HG02852 (cell line): ENCODE measurements at regions not wholly inside any gene's neighbourhood (a gene's known extent, or its start where the extent isn't known, plus 50 kb on each side); places are given as distances from the start of the nearest gene placed in this dataset.
"Not testable (repeated sequence)": the region's sequence is repeated elsewhere in the genome, so short reads cannot be mapped to it uniquely, and the experiment has no call there.

ENCODE experiments used
- ATAC-seq: cut with Tn5 transposase; IDR thresholded peaks from one replicate; pipeline ENCODE4 v1.9.1; 2021; ENCODE audit warnings: mild to moderate bottlenecking, moderate library complexity; ENCODE audit not compliant: unreplicated experiment

DNA sequence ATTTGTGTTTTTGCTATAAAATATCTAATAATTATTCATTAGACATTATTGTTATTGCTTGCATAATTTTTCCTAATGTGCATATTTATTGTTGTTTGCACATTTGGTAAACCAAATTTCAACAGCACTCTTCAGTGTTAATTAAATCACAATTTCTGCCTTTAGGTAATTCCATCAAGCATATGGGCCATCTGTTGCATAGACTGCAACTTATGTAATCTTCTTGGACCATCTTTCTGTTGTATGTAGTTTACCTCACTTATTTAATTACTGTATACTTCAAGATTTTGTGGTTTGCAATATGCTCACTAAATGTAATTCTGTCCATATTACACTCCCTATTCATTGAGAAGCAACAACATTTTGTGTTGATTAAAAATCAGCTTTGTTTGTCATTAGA lies 1360.1 kb downstream of the REEP3 start:
- ATAC-seq, result no peak

DNA sequence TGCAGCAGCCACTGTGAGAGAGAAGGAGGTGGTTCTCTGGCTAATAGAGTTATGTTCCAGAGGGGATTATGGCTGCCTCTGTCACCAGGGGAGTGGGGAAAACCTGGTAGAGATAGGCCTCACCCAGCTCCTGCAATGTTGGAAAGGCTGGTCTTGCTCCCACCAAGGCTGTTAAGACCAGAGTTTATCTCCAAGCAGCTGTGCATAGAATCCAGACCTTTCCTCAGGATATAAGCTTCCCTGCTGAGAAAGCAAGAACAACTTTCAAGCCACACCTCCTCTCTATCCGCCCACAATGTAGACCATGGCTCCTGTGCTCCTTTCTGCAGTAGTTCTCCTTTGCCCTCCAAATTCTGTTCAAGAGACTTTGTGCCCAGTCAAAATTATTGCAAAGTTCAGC lies 1375.4 kb downstream of the REEP3 start:
- ATAC-seq, result no peak

DNA sequence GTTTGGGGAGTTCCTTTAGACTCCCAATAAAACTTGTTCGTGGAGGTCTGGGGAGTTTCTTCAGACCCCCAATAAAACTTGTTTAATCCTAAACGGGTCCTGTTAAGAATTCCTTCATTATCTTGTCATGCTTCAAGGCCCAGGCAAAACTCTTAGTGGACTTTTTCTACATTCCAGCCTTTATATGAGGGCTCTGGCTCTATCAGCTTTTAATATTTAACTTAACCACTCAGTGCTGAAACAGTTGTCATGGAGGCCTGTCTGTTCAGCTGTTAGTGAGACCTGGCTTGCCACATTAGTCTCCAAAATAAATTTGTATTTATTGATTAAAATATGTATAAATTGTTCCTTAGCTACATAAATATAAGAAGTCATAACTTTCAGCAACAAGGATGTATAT lies 1385.1 kb downstream of the REEP3 start:
- ATAC-seq, result not testable (repeated sequence)

DNA sequence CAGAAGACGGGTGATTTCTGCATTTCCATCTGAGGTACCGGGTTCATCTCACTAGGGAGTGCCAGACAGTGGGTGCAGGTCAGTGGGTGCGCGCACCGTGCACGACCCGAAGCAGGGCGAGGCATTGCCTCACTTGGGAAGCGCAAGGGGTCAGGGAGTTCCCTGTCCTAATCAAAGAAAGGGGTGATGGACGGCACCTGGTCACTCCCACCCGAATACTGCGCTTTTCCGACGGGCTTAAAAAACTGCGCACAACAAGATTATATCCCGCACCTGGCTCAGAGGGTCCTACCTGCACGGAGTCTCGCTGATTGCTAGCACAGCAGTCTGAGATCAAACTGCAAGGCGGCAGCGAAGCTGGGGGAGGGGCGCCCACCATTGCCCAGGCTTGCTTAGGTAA lies 1403.1 kb downstream of the REEP3 start:
- not testable (repeated sequence) for ATAC-seq

DNA sequence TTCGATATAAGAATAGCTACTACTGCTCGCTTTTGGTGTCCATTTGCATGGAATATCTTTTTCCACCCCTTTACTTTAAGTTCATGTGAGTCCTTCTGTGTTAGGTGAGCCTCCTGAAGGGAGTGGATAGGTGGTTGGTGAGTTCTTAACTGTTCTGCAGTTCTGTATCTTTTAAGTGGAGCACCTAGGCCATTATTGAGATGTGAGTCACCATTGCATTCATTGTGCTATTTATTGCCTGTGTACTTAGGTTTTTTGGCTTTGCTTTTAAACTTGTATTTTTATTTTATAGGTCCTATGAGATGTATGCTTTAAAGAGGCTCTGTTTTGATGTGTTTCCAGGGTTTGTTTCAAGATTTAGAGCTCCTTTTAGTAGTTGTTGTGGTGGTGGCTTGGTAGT lies 1430.8 kb downstream of the REEP3 start:
- ATAC-seq, result no peak

DNA sequence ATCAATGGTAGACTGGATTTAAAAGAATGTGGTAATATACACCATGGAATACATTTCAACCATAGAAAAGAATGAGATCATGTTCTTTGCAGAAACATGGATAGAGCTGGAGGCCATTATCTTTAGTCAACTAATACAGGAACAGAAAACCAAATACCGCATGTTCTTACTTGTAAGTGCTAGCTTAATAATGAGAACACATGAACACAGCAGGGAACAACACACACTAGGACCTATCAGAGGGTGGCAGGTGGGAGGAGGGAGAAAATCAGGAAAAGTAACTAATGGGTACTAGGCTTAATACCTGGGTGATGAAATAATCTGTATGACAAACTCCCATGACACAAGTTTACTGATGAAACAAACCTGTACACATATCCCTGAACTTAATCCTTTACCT lies 1435.2 kb downstream of the REEP3 start:
- ATAC-seq, result no peak

DNA sequence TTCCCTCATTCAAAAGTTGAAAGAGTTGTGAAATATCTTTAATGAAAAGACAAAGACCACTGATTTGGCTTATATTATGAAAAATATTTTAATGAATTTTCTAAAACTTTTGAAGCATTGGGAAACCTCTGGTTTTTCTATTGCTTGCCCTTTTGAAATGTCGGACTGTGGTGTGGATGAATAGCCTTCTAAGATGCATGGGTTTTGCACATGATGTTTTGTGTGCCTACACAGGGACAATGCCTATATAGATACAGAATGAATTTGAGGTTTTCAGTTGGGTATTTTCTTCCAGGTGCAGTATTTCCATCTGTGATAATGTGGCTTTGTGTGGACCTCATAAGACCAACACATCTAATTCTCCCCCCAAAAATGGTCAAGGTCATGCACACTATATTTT lies 1437.9 kb downstream of the REEP3 start:
- no peak for ATAC-seq

DNA sequence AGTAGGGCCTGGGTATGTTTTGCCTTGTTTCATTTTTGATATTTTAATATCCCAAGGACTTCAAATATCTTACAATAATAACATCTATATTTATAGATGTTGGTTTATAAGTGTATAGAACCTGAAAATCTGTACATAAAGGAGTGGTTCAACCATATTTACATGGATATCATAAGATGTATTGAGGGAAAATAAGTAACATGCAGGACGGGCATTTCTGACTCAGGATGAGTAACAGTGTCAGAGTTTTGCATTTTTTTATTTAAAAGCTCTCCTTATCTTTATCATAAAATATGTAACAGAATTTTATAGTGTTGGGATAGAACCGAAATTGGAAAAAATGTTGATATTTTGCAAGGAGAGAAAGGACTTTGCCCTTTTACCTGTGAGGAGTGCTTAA lies 1438.7 kb downstream of the REEP3 start:
- no peak for ATAC-seq

DNA sequence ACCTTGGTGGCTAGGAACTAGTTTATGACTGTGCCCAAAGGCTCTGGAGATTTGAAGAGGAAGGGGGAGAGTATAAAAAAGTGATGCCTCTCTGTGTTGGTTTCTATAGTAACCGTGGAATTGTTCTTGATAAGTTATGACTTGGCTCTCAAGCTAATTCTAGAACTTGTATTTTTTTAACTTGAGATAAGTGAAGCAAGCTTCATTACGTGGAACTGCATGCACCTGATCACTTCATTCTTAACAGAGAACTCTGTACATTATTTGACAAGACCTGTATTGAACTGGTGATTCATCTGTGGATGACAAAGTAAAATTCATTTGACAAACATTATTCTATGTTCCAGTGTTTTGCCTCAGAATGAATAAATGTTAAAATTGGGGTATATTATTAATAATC lies 1452.2 kb downstream of the REEP3 start:
- ATAC-seq, result no peak

DNA sequence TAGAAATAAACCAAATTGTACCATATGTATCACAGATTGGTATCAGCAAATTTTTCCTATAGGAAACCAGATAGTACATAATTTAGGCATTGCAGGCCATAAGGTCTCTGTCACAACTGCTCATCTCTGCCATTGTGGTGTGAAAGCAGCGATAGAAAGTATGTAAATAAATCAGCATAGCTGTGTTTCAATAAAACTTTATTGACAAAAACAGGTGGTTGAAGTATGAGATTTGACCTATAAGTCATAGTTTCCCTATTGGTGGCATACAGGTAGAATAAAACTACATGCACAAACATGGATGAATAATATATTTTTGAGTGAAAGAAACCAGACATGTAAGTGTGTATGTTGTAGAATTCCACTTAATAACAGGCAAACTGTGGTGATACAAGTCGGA lies 1454.9 kb downstream of the REEP3 start:
- no peak for ATAC-seq

DNA sequence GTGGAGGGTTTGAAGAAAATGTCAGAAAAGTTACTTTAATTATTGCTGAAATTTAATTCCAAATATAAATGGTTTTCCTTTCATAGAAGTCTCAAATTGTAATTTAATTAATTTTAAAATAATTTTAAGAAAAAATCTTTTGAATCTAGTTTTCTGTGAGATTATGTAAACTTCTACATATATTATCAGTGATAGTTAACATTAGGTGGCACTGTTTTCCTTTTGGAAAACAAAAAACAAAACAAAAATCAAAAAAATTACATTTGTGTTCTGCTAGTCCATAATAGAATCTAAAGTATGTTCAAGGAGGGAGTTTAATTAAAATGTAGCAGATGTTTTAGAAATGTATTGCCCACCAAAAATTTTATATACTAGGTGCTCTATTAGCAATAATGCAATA lies 1456.7 kb downstream of the REEP3 start:
- ATAC-seq, result no peak

DNA sequence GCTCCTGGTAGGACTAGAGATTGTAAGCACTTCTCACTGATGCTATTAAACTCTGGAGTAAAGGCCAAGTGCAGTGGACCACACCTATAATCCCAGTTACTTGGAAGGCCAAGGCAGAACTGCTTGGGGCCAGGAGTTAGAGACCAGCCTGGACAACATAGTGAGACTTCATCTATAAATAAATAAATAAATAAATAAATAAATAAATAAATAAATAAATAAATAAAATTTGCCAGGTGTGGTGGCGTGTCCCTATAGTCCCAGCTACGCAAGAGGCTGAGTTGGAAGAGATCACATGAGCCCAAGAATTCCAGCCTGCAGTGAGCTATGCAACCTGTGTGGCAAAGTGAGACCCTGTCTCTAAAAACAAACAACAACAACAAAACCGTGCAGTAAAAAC lies 1475.7 kb downstream of the REEP3 start:
- no peak for ATAC-seq

DNA sequence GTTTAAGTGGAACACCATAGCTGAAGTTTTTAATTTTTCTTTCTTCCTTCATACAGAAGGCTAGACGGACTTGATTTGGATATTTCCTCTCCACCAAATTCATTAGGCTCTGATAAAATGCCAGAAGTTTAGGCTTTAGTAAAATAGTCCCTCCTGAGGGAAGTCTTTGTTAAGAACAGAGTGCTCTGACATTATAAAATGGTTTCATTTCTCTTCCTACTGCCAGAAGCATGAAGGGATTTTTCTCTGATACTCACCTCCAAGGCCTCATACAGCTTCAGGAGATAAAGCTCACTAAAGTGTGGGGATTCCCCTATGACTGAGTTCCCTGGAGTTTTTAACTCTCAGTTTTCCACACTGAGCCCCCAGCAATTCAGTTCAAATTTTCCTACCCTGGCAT lies 1489.6 kb downstream of the REEP3 start:
- ATAC-seq, result no peak

DNA sequence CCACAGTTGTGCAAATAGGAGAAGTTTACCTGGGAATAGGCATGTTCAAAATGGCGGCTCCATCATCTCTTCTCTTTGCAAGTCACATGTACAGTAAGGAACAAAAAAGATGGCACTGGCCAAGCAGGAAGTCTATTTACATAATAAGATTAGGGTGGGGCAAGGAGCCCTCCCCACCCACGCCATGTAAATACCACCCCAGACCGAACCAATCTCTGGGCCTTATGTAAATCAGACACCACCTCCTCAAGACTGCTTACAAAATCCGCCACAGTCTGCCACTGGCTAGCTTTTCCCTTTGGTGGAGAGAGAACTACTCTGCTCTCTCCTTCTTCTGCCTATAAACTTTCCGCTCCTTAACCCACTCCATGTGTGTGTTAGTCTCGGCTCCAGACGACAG lies 1496.3 kb downstream of the REEP3 start:
- ATAC-seq, result no peak

DNA sequence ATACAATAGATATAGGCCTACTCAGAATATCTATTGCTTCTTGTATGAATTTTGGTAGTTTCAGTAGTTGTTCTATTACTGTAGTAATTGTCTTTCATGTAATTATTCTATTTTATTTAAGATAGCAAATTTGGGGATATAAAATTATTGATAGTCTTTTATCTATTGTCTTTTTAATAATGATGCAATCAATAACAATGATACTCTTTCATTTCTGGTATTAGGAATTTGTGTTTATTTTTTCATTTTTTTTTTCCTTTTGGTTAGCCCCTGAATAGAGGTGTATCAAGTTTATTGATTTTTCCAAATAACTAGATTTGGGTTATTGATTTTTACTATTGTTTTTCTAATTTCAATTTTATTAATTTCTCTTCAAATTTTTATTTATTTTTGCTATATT lies 1503.7 kb downstream of the REEP3 start:
- no peak for ATAC-seq

DNA sequence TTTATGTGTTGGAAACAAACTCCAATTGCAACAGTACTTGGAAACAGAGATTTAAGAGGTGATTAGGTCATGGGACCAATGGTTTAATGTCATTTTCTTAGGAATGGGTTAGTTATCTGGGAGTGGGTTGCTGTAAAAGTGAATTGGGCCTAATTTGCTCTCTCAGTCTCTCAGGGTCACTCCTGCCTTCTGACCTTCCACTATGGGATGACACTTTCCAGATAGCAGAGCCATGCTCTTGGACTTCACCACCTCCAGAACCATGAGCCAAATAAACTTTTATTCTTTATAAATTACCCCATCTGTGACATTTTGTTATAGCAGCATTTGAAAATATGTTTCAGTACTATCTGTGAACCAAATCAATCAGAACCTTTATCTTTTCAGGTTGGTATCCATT lies 1509.1 kb downstream of the REEP3 start:
- no peak for ATAC-seq

DNA sequence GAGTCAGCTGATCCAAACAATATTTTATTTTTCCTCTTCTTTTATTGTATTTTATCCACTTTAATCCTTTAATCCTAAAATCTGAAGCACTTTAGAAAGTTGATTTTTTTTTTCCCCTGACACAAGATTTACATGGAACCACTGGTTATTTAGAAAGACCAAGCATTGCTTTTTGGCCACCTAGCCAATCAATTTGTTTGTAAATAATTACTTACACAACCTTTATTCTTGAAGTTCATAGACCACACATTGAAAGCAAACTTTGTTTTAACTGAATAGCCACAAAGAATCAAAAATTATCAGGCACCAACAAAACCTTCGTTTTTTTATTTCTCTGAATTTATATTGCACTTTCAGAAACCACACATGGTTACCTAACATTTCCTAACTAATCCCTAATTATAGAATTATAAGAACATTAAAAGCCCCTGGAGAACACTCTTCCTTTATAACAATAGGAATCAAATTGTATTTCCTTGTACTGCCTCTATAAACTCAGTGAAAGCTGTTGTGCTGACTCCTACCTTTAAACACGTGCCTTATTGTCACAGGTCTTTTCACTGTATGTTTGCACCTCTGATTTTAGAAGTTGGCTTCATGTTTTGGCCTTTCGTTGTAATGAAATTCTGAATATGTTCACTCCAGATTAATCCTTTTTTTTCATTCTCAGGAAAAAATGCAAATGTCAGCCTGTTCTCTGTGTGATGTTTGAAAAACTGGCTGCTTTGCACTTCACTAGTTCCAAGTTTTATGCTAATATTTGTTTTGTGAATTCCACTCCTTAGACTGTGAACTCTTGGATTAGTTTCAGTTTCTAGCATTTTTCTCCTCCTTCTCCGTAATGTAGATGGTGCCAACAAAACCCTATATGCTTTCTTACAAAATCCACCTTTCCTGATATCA lies 1511.9 kb downstream of the REEP3 start:
- ATAC-seq, result no peak

DNA sequence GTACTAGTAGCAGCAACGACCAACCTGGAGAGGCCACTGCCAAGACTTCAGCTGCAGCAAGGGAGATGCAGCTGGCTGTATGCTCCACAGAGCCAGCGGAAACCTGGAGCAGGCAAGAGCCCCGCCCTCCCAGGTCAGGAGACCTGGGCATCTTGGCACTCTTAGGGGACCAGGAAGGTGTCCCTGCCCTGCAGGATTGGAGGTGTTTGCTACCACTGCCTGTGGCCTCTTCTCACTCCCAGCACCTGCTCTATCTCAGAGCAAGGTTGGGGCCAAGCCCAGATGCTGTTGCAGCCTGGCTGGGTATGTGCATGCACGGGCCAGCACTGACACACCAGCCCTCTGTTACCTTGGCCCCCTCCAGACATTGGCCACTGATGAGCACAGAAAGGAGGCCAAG lies 1512.8 kb downstream of the REEP3 start:
- no peak for ATAC-seq

DNA sequence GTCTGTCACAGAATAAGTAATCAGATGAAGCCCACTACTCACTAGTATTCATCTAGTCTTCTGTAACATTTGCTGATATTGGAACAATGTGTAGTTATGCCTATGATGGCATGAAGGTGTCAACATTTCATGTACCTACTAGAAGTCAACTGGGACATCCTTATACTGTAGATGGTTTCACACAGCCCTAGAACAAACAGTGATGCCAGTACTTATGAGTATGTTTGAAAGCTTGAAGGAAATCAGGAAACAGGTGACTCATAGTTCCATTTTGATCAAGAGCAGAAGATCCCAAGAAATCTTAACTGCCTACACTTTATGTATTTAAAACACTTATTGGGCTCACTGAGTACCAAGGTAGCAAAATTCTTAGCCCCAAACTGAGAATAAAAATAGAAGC lies 1519.6 kb downstream of the REEP3 start:
- no peak for ATAC-seq

DNA sequence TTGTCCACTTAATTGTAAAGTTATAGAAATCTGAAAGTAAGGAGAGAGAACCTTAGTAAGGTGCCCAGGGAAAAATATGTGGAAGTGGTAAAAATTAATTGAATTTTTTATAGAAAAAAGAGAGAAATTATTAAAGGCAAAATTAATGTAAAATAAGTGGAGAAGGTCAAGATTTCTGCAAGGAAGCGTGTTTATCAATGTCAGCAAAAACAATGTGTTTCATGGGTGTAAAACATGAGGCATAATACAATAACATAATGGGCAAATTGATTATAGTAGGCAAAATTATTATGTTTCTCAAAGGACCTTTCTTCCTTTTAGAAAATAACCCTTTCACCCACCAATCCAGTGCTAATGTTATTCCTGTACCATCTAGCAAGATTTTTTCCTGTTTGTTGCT lies 1520.1 kb downstream of the REEP3 start:
- no peak for ATAC-seq

DNA sequence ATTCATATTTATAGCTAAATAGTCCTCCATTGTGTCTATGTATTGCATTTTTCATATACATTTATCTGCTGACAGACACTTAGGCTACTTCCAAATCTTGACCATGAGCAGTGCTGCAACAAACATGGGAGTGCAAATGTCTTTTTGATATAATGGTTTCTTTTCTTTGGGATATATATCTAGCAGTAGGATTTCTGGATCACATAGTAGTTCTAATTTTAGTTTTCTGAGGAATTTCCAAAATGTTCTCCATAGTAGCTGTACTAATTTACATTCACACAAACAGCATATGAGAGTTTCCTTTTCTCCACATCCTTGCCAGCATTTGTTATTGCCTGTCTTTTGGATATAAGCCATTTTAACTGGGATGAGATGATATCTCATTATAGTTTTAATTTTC lies 1521.3 kb downstream of the REEP3 start:
- no peak for ATAC-seq

DNA sequence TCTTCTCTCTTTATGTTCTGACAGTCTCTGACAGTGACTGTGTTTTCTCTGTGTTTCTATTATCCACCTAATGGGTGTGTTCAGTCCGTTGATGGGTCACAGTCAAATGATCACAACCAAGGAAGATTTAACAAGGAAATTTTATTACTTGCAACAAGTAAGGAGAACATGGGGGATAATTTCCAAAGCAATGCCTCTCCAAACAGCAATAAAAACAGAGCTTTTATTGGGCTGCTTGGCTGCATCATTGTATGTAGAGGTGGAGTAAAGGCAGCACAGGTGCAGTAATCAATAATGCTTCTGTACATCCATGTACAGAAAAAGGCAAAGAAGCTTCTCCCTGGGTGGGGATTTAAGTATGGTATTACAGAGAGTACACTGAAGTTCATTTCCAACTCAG lies 1525.6 kb downstream of the REEP3 start:
- no peak for ATAC-seq

DNA sequence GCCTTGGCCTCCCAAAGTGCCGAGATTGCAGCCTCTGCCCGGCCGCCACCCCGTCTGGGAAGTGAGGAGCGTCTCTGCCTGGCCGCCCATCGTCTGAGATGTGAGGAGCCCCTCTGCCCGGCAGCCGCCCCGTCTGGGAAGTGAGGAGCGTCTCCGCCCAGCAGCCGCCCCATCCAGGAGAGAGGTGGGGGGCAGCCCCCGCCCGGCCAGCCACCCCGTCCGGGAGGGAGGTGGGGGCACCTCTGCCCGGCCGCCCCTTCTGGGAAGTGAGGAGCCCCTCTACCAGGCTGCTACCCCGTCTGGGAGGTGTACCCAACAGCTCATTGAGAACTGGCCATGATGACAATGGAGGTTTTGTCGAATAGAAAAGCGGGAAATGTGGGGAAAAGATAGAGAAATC lies 1530.9 kb downstream of the REEP3 start:
- ATAC-seq, result not testable (repeated sequence)
